AG04450 (cell line): ENCODE measurements at regions not wholly inside any gene's neighbourhood (a gene's known extent, or its start where the extent isn't known, plus 50 kb on each side); places are given as distances from the start of the nearest gene placed in this dataset.

Experiments
- CTCF ChIA-PET: fragments of 300-600, 350-600 bp; formaldehyde crosslinking; extraction: SDS; loops from one replicate; lab custom pipeline; 2022; ENCODE audit warnings: antibody characterized with exemption, inconsistent platforms; lab: Charles Lee
- POLR2A ChIA-PET: fragments of 350-600 bp; formaldehyde crosslinking; extraction: SDS; loops from one replicate; lab custom pipeline; 2021; ENCODE audit warnings: antibody characterized with exemption, inconsistent platforms; lab: Yijun Ruan, JAX
- DNase-seq: peaks from one replicate; pipeline ENCODE4 v3.0.0-alpha.2; 2011; ENCODE audit warnings: low read depth, low spot score
- H3K27ac ChIP-seq: one replicate; pipeline ENCODE4 v1.5.1; 2012; ENCODE audit warnings: low read depth, low read length, control low read depth
- H3K27me3 ChIP-seq: one replicate; pipeline ENCODE4 v1.6.0; 2012; ENCODE audit warnings: low read length; ENCODE audit not compliant: control insufficient read depth, insufficient read depth
- H3K4me3 ChIP-seq: 2 replicates; pipeline ENCODE4 v1.5.1; 2011; ENCODE audit warnings: mild to moderate bottlenecking, low read depth, low read length, control low read depth
- H3K9me3 ChIP-seq: 2 replicates; pipeline ENCODE4 v1.5.1; 2012; ENCODE audit warnings: low read length; ENCODE audit not compliant: control insufficient read depth, insufficient read depth
- TF ChIP-seq, protein P1 (sequence below): IDR thresholded peaks from 2 replicates; pipeline ENCODE4 v1.5.1; 2011; ENCODE audit warnings: low read depth, low read length, control low read depth, inconsistent platforms

DNA sequence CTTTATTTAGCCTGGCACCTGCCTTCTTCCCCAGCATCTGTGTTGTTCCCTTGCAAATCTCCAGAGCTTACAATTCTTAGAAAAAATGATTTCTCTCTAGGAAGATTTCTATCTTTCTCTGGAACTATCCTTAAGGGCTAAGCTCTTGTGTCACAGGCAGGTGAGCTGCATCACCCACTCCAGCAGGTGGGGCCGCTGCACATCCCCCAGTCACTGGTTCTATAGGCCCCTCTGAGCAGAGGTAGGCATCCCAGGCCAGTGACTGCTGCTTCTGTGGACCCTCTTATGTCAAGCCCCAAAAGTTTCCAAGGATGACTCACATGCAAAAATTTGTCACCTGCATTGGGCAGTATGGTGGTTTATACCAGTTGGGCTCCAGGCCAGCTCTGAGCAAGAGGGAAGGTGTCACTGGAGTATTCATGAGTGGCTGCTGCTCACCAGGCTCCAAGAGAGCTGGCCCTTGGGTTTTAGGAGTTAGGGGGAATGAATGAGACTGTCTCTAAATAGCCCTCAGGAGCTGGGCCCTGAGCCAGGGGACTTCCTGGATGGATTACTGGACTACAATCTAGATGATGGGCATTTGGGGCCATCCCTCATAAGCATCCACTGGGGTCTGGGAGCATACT is 208.1 kb upstream of the EOLA2 start:
- H3K27ac ChIP-seq, result no peak overlapping the region
- no peaks in the 10 kb centered on the region for H3K9me3 ChIP-seq
- POLR2A ChIA-PET, result no interaction called here
- CTCF ChIA-PET, result no interaction called here
- H3K4me3 ChIP-seq, result no peak overlapping the region
- no peaks in the 10 kb centered on the region for H3K27me3 ChIP-seq
- TF ChIP-seq, protein P1, sequence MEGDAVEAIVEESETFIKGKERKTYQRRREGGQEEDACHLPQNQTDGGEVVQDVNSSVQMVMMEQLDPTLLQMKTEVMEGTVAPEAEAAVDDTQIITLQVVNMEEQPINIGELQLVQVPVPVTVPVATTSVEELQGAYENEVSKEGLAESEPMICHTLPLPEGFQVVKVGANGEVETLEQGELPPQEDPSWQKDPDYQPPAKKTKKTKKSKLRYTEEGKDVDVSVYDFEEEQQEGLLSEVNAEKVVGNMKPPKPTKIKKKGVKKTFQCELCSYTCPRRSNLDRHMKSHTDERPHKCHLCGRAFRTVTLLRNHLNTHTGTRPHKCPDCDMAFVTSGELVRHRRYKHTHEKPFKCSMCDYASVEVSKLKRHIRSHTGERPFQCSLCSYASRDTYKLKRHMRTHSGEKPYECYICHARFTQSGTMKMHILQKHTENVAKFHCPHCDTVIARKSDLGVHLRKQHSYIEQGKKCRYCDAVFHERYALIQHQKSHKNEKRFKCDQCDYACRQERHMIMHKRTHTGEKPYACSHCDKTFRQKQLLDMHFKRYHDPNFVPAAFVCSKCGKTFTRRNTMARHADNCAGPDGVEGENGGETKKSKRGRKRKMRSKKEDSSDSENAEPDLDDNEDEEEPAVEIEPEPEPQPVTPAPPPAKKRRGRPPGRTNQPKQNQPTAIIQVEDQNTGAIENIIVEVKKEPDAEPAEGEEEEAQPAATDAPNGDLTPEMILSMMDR, result no peak
- no peak for DNase-seq

DNA sequence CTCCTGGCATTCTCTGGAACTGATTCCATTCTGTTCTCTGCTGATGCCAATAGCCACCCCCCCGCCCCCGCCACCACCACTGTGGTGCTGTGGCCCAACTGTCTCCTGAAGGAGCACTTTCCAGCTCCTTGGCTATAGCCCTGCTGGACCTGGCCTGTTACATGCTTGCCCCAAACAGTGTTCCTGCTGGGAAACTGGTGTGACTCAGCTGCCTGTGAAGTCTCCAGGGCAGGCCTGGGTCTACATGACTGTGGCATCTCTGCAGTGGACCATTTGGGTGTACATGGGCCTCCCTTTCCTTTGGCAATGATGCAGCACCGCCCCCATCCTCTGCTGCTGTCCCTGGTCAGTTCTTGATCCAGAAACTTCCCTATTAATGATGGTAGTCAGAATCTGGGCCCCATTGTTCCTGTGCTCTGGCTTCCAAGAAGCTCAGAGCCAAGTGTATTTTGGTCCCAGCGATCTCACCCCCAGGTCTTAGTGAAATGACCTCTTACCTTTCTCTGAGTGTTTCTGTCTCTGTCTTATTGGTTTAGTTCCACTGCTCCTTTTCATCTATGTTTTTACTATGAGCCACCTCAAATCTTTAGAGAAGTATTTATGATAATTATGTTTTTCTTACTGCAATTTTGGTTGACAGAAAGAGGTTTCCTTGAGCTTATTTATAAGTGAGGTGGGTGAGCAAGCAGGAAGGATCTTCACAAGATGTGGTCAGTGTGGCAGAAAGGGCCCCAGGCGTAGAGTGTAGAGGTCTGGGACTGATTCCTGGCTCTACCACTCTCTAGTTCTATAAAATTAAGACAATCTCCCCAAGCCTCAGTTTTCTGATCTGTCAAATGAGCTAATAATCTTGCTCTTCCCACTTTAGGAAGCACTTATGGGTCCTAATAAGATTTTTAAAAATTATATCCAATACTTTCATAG is 210.7 kb upstream of the EOLA2 start:
- no peak overlapping the region for H3K4me3 ChIP-seq
- TF ChIP-seq, protein P1, result no peak
- CTCF ChIA-PET, result no interaction called here
- H3K27ac ChIP-seq, result no peak overlapping the region
- no peaks in the 10 kb centered on the region for H3K27me3 ChIP-seq
- POLR2A ChIA-PET, result no interaction called here
- DNase-seq, result no peak
- H3K9me3 ChIP-seq, result no peaks in the 10 kb centered on the region

GRCh38 chrX:150150076-150150779 is 211.9 kb upstream of the EOLA2 start:
- TF ChIP-seq, protein P1, result no peak
- no peak overlapping the region for H3K4me3 ChIP-seq
- CTCF ChIA-PET, result no interaction called here
- POLR2A ChIA-PET, result no interaction called here
- no peak for DNase-seq
- H3K9me3 ChIP-seq, result no peaks in the 10 kb centered on the region
- H3K27me3 ChIP-seq, result no peaks in the 10 kb centered on the region
- no peak overlapping the region for H3K27ac ChIP-seq

DNA sequence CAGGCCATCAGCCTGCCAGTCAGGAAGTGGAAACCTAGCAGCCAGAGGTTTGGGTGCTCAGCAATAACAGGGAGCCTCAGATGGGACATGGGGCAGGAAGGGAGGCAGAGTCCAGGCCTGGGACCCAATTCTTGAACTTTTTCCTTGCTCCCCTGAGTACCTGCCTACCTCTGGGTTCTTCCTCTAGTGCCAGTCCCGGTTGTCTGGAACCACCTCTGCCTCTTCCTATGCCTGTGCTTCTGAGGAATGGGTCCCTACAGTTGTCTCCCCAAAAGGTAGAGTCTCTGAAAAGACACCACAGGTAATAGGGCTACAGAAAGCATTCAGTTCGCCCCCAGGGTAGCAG is 212.4 kb upstream of the MAMLD1 start:
- no peak for DNase-seq
- ChIA-PET CTCF (no interaction called here), POLR2A (no interaction called here)
- Histone ChIP-seq H3K27ac (no peak overlapping the region), H3K9me3 (no peaks in the 10 kb centered on the region), H3K4me3 (no peak overlapping the region), H3K27me3 (no peaks in the 10 kb centered on the region)
- TF ChIP-seq, protein P1, result no peak

- ChIA-PET POLR2A (no interaction called here), CTCF (no interaction called here)
- no peak for DNase-seq
- Histone ChIP-seq H3K4me3 (no peak overlapping the region), H3K9me3 (no peaks in the 10 kb centered on the region), H3K27ac (no peak overlapping the region), H3K27me3 (no peaks in the 10 kb centered on the region)
- TF ChIP-seq, protein P1, result no peak
These were observed 211.1 kb upstream of the MAMLD1 start for GRCh38 chrX:150152036-150152435.
